Cardiac fibroblast (primary cell): ENCODE measurements at regions not wholly inside any gene's neighbourhood (a gene's known extent, or its start where the extent isn't known, plus 50 kb on each side); places are given as distances from the start of the nearest gene placed in this dataset.

ENCODE experiments used
- DNase-seq, 2 donors: peaks; one replicate each; pipeline versions ENCODE4 v3.0.0 to v3.0.0-alpha.2; 2010; ENCODE audit warnings: low read depth in 2 of 2
- H3K4me3 ChIP-seq, 2 donors: replicated peaks in 1 of 2; 1 replicate in 1 of 2; 2 replicates in 1 of 2; pipeline ENCODE4 v1.5.1; 2011; ENCODE audit warnings: low read depth in 2 of 2, low read length in 2 of 2, mild to moderate bottlenecking in 2 of 2, moderate library complexity in 1 of 2
- TF ChIP-seq, protein P1 (sequence below): IDR thresholded peaks from one replicate; pipeline ENCODE4 v1.5.1; 2011; ENCODE audit warnings: low read depth, mild to moderate bottlenecking, low read length, inconsistent platforms

DNA sequence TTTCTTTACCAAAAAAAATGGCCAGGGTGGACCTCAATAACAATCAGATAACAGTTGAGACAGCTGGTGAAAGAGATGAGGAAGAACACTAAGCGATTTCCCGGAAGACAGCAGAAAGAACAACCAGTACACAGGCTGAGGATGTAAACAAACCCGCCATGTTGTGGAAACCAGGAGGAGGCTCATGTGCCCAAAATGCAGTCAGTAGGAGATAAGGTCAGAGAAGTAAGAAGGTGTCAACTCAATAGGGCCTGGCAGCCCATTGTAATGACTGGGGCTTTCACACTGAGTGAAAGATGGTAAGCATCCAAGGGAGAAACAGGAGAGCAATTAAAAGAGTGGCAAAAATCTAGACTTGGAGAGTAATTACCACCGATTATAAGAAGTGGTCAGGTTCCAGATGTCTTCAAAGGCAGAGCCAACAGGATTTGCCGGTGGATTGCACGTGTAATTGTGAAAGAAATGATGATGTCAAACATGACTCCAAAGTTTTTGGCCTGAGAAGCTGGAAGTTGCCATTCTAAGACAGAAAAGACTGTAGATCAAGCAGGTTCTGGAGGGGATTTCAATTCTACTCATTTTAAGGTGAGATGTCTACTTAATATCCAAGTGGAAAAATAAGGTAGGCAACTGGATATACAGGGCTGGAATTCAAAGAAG lies 77.7 kb upstream of the CYP1B1 start:
- no peak overlapping the region for H3K4me3 ChIP-seq
- TF ChIP-seq, protein P1, sequence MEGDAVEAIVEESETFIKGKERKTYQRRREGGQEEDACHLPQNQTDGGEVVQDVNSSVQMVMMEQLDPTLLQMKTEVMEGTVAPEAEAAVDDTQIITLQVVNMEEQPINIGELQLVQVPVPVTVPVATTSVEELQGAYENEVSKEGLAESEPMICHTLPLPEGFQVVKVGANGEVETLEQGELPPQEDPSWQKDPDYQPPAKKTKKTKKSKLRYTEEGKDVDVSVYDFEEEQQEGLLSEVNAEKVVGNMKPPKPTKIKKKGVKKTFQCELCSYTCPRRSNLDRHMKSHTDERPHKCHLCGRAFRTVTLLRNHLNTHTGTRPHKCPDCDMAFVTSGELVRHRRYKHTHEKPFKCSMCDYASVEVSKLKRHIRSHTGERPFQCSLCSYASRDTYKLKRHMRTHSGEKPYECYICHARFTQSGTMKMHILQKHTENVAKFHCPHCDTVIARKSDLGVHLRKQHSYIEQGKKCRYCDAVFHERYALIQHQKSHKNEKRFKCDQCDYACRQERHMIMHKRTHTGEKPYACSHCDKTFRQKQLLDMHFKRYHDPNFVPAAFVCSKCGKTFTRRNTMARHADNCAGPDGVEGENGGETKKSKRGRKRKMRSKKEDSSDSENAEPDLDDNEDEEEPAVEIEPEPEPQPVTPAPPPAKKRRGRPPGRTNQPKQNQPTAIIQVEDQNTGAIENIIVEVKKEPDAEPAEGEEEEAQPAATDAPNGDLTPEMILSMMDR = no peak
- DNase-seq = no peak

- no peak for DNase-seq
- H3K4me3 ChIP-seq = no peak overlapping the region
- TF ChIP-seq, protein P1 = no peak
Observed at GRCh38 chr2:38152913-38153312, 77.0 kb upstream of the CYP1B1 start.

GRCh38 chr2:38152035-38152434 lies 76.1 kb upstream of the CYP1B1 start:
- TF ChIP-seq, protein P1 = no peak
- H3K4me3 ChIP-seq = no peak overlapping the region
- no peak for DNase-seq

DNA sequence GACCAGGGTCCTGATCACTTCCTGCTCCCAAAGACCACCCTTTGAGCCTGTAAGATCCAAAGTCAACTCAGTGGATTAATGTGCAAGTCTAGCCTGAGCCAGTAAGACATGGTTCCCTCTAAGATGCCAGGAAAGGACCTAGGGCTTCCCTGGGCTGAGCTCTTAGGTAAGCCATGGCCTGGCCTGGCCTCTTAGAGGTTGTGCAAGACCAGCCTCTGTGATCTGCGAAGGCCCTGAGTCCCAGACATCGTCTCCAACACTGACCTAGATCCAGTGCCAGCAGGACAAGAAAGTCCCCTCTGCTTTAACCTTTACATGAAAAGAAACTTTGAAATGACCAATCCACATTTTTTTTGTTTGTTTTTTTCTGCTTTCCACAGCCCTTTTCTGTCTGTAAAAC lies 73.6 kb upstream of the CYP1B1 start:
- no peak overlapping the region for H3K4me3 ChIP-seq
- DNase-seq = no peak
- TF ChIP-seq, protein P1 = no peak

- H3K4me3 ChIP-seq = no peak overlapping the region
Observed at GRCh38 chr2:38148501-38148900, 72.5 kb upstream of the CYP1B1 start.

GRCh38 chr2:38147333-38148121 lies 71.6 kb upstream of the CYP1B1 start:
- no peak overlapping the region for H3K4me3 ChIP-seq
- peak; percentile 60 to 85 for DNase-seq
- TF ChIP-seq, protein P1 = no peak

More at GRCh38 chr2:38148501-38148900, 72.5 kb upstream of the CYP1B1 start:
- TF ChIP-seq, protein P1 = no peak
- peak; percentile 81 to 98 for DNase-seq
